ENCODE measurements at regions not wholly inside any gene's neighbourhood (a gene's known extent, or its start where the extent isn't known, plus 50 kb on each side); places are given as distances from the start of the nearest gene placed in this dataset.

DNA sequence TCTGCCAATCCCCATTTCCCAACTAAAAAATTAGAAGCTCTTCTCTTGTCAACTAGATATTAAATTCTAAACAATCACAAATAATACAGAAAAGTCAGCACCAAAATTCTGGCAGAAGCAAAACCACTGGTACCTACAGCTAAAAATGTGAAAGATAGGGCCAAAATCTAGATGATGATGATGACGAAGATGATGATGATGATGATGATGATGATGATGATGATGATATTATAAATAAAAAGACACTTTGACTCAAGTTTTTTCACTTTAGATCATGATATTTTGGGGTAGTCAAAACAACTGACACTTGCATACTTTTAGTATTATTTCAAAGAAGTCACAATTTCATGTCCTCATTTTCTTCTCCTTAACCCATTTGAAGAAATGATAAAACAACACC, 470.1 kb upstream of the NR2F2 start:
- TF ChIP-seq CTCF (IDR thresholded peaks at IDR 0.05): no peak
- no peak for TF ChIP-seq POLR2A (IDR thresholded peaks at IDR 0.05)

Measured in body of pancreas (tissue), 4 donors.